Endothelial cell (in vitro differentiated cells): ENCODE measurements at regions not wholly inside any gene's neighbourhood (a gene's known extent, or its start where the extent isn't known, plus 50 kb on each side); places are given as distances from the start of the nearest gene placed in this dataset.

Experiments
- DNase-seq: peaks from one replicate; pipeline ENCODE4 v3.0.0; 2021; ENCODE audit warnings: low spot score
- H3K27ac Mint-ChIP-seq: one replicate; pipeline ENCODE4 v1.8.0; 2021; ENCODE audit warnings: mixed read lengths, inconsistent platforms; ENCODE audit not compliant: unreplicated experiment
- H3K27me3 Mint-ChIP-seq: one replicate; pipeline ENCODE4 v1.8.0; 2021; ENCODE audit warnings: mild to moderate bottlenecking, moderate library complexity, mixed read lengths, inconsistent platforms; ENCODE audit not compliant: unreplicated experiment
- H3K36me3 Mint-ChIP-seq: one replicate; pipeline ENCODE4 v1.8.0; 2021; ENCODE audit warnings: mild to moderate bottlenecking, low read depth, mixed read lengths, inconsistent platforms; ENCODE audit not compliant: unreplicated experiment
- H3K4me1 Mint-ChIP-seq: one replicate; pipeline ENCODE4 v1.8.0; 2021; ENCODE audit warnings: mild to moderate bottlenecking, mixed read lengths, inconsistent platforms; ENCODE audit not compliant: unreplicated experiment
- H3K4me3 Mint-ChIP-seq: one replicate; pipeline ENCODE4 v1.8.0; 2021; ENCODE audit warnings: mild to moderate bottlenecking, mixed read lengths, inconsistent platforms; ENCODE audit not compliant: unreplicated experiment
- H3K9me3 Mint-ChIP-seq: one replicate; pipeline ENCODE4 v1.8.0; 2021; ENCODE audit warnings: mixed read lengths, inconsistent platforms; ENCODE audit not compliant: unreplicated experiment
- CTCF ChIP-seq: fragments of 200-600 bp; sonication (generic); IDR thresholded peaks from one replicate; pipeline ENCODE4 v1.5.0; 2021; ENCODE audit warnings: antibody characterized with exemption; ENCODE audit not compliant: unreplicated experiment

DNA sequence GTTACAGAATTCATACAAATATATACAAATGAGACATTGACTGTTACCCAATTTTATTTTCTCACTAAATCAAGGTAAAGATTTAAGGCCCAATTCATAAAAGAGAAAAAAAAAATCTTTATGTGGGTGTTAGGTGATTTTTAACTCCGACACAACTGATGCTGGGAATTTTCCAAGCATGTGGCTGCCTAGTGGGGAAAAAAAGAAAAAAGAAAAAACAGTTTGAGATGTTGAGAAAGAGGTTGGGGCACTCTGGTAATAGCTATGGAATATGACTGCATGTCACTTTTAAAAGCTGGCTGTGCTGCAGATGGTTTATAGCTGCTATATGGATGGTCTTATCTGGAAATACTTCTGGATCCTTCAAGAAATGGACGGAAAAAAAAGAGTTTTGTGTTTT is 739.9 kb upstream of the SOX9 start:
- Mint-ChIP-seq H3K27ac (no peak overlapping the region), H3K27me3 (no peaks in the 10 kb centered on the region), H3K36me3 (no peaks in the 10 kb centered on the region), H3K4me3 (no peak overlapping the region), H3K9me3 (no peaks in the 10 kb centered on the region), H3K4me1 (no peaks in the 10 kb centered on the region)
- no peak for DNase-seq
- no peak for TF ChIP-seq CTCF

- Mint-ChIP-seq H3K4me1 (no peaks in the 10 kb centered on the region), H3K27me3 (peaks cover 1% of the 10 kb centered on the region), H3K36me3 (no peaks in the 10 kb centered on the region), H3K27ac (no peak overlapping the region), H3K9me3 (no peaks in the 10 kb centered on the region), H3K4me3 (no peak overlapping the region)
- DNase-seq: no peak
- no peak for TF ChIP-seq CTCF
Observed at GRCh38 chr17:71383091-71383490, 737.7 kb upstream of the SOX9 start.

DNA sequence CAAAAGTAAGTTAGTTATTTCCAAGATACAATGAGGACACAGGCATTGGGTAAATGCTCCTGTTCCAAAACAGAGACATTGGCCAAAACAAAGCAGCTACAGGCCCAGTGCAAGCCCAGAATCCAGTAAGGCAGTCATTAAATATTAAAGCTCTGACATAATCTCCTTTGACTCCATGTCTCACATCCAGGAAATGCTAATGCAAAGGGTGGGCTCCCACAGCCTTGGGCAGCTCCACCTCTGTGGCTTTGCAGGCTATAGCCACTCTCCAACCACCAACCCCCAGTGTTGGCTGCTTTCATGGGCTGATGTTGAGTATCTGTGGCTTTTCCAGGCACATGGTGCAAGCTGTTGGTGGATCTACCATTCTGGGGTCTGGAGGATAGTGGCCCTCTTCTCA is 733.4 kb upstream of the SOX9 start:
- no peak for DNase-seq
- Mint-ChIP-seq H3K27ac (no peak overlapping the region), H3K27me3 (peaks cover 1% of the 10 kb centered on the region), H3K4me3 (no peak overlapping the region), H3K9me3 (no peaks in the 10 kb centered on the region), H3K4me1 (no peaks in the 10 kb centered on the region), H3K36me3 (no peaks in the 10 kb centered on the region)
- TF ChIP-seq CTCF: no peak

- DNase-seq: no peak
- H3K27ac Mint-ChIP-seq: no peak overlapping the region
- no peaks in the 10 kb centered on the region for H3K9me3 Mint-ChIP-seq
- H3K27me3 Mint-ChIP-seq: no peaks in the 10 kb centered on the region
- no peak for TF ChIP-seq CTCF
- no peaks in the 10 kb centered on the region for H3K36me3 Mint-ChIP-seq
- H3K4me1 Mint-ChIP-seq: no peaks in the 10 kb centered on the region
- H3K4me3 Mint-ChIP-seq: no peak overlapping the region
Observed at GRCh38 chr17:71392715-71393567, 727.9 kb upstream of the SOX9 start.

DNA sequence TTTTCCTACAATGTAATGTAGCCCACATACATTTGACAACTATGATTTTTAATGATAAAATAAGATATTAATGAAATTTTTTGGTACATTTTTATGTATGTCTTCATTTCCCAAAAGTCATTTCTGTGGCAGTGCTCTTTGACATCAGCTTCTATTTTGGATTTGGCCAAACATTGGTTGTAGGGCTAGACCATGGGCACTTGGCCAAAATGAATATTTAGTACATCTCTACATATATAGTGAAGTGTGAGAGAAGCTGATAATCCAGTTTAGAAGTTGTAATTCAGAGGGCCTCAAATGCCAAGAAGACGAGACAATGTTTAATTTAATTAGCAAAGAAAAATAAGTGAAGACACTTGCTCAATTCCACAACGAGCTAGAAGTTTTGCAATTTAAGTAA is 724.9 kb upstream of the SOX9 start:
- Mint-ChIP-seq H3K27ac (no peak overlapping the region), H3K4me3 (no peak overlapping the region), H3K36me3 (no peaks in the 10 kb centered on the region), H3K4me1 (no peaks in the 10 kb centered on the region), H3K9me3 (no peaks in the 10 kb centered on the region), H3K27me3 (no peaks in the 10 kb centered on the region)
- no peak for DNase-seq
- no peak for TF ChIP-seq CTCF
